GM18907 (cell line): ENCODE measurements at regions not wholly inside any gene's neighbourhood (a gene's known extent, or its start where the extent isn't known, plus 50 kb on each side); places are given as distances from the start of the nearest gene placed in this dataset.

ENCODE experiments used
- ATAC-seq: cut with Tn5 transposase; IDR thresholded peaks from one replicate; pipeline ENCODE4 v1.9.1; 2021; ENCODE audit warnings: mild to moderate bottlenecking, moderate library complexity; ENCODE audit not compliant: unreplicated experiment

GRCh38 chr6:14721103-14721758 is 524.6 kb upstream of the JARID2 start:
- no peak for ATAC-seq

- no peak for ATAC-seq
Measured at GRCh38 chr6:14722001-14722562, 523.8 kb upstream of the JARID2 start.

- no peak for ATAC-seq
Measured at GRCh38 chr6:14722704-14723103, 523.2 kb upstream of the JARID2 start.

GRCh38 chr6:14723535-14724086 is 522.3 kb upstream of the JARID2 start:
- no peak for ATAC-seq

- ATAC-seq: no peak
Measured at GRCh38 chr6:14724549-14724948, 521.3 kb upstream of the JARID2 start.

- no peak for ATAC-seq
Measured at GRCh38 chr6:14726816-14727493, 518.9 kb upstream of the JARID2 start.

- ATAC-seq: no peak
Measured at GRCh38 chr6:14727494-14728395, 518.1 kb upstream of the JARID2 start.

GRCh38 chr6:14728396-14729024 is 517.4 kb upstream of the JARID2 start:
- no peak for ATAC-seq

- peak; percentile 58 for ATAC-seq
Measured at GRCh38 chr6:14729129-14729871, 516.6 kb upstream of the JARID2 start.

GRCh38 chr6:14730654-14731053 is 515.2 kb upstream of the JARID2 start:
- no peak for ATAC-seq

GRCh38 chr6:14731611-14732010 is 514.3 kb upstream of the JARID2 start:
- ATAC-seq: no peak

GRCh38 chr6:14732226-14732843 is 513.5 kb upstream of the JARID2 start:
- no peak for ATAC-seq

GRCh38 chr6:14732844-14733757 is 512.8 kb upstream of the JARID2 start:
- ATAC-seq: peak; percentile 32

- ATAC-seq: no peak
Measured at GRCh38 chr6:14734052-14734415, 511.8 kb upstream of the JARID2 start.

- ATAC-seq: peak; percentile 87
Measured at GRCh38 chr6:14734416-14735340, 511.2 kb upstream of the JARID2 start.

GRCh38 chr6:14735956-14736486 is 509.8 kb upstream of the JARID2 start:
- ATAC-seq: no peak

GRCh38 chr6:14736554-14736953 is 509.3 kb upstream of the JARID2 start:
- no peak for ATAC-seq
